ENCODE measurements at regions not wholly inside any gene's neighbourhood (a gene's known extent, or its start where the extent isn't known, plus 50 kb on each side); places are given as distances from the start of the nearest gene placed in this dataset.
"Not testable (repeated sequence)": the region's sequence is repeated elsewhere in the genome, so short reads cannot be mapped to it uniquely, and the experiment has no call there.

DNA sequence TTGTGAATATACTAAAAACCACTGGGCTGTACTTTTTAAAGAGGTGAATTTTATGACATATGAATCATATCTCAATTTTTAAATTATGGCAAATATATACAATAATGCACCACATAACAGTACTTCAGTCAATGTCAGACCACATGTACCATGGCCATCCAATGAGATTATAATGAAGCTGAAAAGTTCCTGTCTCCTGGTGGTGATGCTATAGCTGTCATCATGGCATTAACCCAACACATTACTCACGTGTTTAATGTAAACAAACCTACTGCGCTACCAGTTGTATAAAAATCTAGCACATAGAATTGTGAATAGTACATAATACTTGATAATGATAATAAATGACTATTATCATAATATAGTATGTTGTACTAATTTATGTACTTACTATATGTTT, 77.6 kb upstream of the ID2 start:
- DNase-seq (ENCODE audit: insufficient read length, low spot score) (no peak), FAIRE-seq (no peak)
- TF ChIP-seq POLR2A (IDR thresholded peaks at IDR 0.05; ENCODE audit: low read depth, low read length) (no peak), SPI1 (IDR thresholded peaks at IDR 0.05; ENCODE audit: low read depth, low read length) (no peak), POLR2AphosphoS5 (IDR thresholded peaks at IDR 0.05; ENCODE audit: low read depth, low read length) (no peak), POU2F2 (IDR thresholded peaks at IDR 0.05; ENCODE audit: low read depth, low read length) (no peak)

DNA sequence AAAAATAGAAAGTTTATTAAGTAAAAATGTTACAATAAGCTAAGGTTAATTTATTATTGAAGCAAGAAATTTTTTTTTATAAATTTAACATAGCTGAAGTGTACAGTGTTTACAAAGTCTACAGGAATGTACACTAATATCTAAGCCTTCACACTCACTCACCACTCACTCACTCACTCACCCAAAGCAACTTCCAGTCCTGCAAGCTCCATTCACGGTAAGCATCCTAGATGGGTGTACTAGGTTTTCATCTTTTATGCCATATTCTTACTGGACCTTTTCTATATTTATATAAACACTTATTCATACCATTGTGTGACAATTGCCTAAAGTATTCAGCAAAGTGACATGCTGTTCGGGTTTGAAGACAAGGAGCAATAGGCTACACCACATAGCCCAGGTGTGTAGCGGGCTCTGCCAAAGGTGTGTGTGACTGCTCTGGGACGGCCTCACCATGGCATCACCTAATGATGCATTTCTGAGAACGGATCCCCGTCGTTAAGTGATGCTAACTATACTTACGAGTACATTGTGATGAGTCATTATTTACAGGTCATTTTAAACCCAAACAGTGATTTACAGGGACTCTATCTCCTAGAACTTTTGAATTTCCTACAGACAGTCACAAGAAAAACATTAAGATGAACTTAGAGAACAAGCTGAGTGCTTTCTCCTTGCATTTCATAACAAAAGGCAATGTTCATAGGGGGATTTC, 76.3 kb upstream of the ID2 start:
- FAIRE-seq, result no peak

DNA sequence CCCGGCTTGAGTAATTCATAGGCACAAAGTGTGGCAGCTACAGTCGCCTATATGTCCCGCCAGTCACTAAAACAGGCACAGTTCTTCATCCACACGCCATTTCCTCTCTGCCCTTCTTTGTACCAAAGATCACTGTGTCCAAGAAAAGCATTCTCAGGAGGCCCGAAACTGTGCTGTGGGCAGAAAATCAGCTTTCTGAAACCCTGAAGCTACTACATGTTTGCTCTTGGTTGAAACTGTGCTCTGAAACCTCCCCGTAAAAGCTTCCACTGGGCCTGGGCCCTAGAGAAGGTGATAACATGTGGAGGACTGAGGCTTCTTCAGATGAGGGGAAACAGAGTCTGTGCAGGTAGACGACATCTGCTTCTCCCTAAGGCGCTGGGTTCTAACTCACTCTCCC, 75.6 kb upstream of the ID2 start:
- FAIRE-seq (peak; percentile 87), DNase-seq (ENCODE audit: insufficient read length, low spot score) (peak; percentile 49)
- TF ChIP-seq POU2F2 (IDR thresholded peaks at IDR 0.05; ENCODE audit: low read depth, low read length) (no peak), SPI1 (IDR thresholded peaks at IDR 0.05; ENCODE audit: low read depth, low read length) (peak; percentile 41), POLR2AphosphoS5 (IDR thresholded peaks at IDR 0.05; ENCODE audit: low read depth, low read length) (no peak)

More for the DNA sequence above, 76.3 kb upstream of the ID2 start:
- no peak for DNase-seq (ENCODE audit: insufficient read length, low spot score)
- TF ChIP-seq POU2F2 (IDR thresholded peaks at IDR 0.05; ENCODE audit: low read depth, low read length) (no peak), TAF1 (IDR thresholded peaks at IDR 0.05; ENCODE audit: low read depth, low read length) (no peak), POLR2A (IDR thresholded peaks at IDR 0.05; ENCODE audit: low read depth, low read length) (no peak), SPI1 (IDR thresholded peaks at IDR 0.05; ENCODE audit: low read depth, low read length) (no peak), POLR2AphosphoS5 (IDR thresholded peaks at IDR 0.05; ENCODE audit: low read depth, low read length) (no peak), PAX5 (IDR thresholded peaks at IDR 0.05; ENCODE audit: insufficient read depth, low read length, severe bottlenecking) (no peak)

DNA sequence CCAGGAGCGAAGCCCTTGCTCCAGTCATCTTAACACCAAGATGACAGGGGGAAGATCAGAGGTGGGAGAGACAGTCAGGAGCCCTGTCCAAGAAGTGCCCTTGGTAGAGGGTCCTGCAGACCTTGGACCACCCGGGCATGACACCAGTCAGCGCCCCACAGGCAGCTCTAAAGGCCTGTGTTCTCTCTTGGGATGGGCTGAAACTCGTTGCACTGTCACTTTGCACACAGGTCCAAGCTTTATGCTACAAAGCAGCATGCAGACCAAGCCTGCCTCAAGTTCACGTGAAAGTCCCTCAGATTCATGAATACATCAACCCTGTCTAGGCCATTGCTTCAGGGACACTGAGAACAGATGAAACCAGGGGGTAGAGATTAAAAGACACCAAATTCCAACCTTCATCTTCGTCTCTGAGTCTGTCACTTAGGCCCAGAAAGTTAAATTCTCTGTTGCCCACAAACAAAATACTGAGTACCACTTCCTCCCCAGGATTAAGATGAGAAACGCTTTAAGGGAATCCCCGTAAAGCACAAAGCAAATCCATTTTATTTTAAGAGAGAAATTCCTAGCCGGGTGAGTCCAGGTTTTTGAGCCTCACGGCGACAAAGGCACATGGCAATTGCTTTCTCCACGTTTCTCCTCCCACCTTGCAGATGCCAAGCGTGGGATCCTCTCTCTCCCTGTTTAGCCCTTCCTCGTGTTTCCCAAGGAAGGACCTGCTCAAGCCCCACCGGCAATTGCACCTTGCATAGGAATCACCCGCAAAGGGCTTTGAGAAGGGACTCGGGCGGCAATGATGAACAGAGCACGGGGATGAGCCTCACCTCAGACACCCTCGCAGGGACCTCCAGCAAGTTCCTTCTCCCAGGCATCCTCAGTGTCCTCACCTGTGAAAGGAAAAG, 75.0 kb upstream of the ID2 start:
- TF ChIP-seq POLR2A (IDR thresholded peaks at IDR 0.05; ENCODE audit: low read depth, low read length) (no peak), PAX5 (IDR thresholded peaks at IDR 0.05; ENCODE audit: insufficient read depth, low read length, severe bottlenecking) (no peak), POU2F2 (IDR thresholded peaks at IDR 0.05; ENCODE audit: low read depth, low read length) (no peak), TAF1 (IDR thresholded peaks at IDR 0.05; ENCODE audit: low read depth, low read length) (no peak), POLR2AphosphoS5 (IDR thresholded peaks at IDR 0.05; ENCODE audit: low read depth, low read length) (no peak), SPI1 (IDR thresholded peaks at IDR 0.05; ENCODE audit: low read depth, low read length) (peak; percentile 68)
- peak; percentile 64 for FAIRE-seq
- no peak for DNase-seq (ENCODE audit: insufficient read length, low spot score)

DNA sequence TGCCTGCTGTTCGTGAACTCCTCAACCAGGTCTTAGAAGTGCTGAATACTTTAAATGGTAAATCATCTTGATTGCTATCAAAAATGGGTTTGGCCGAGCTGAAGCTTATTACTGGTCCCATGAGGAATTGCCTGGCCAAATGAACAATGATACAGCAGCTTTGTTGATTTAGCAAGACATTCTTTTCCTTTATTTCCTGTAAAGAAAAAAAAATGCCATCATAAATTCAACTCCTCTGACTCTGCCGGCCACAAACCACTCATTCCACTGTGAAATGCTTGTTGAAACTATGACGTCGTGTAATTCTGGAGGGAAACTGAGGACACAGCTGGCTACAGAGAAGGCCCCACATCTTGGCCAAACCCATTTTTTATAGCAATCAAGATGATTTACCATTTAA, 74.2 kb upstream of the ID2 start:
- TF ChIP-seq POU2F2 (IDR thresholded peaks at IDR 0.05; ENCODE audit: low read depth, low read length), result no peak
- no peak for TF ChIP-seq TAF1 (IDR thresholded peaks at IDR 0.05; ENCODE audit: low read depth, low read length)
- no peak for TF ChIP-seq PAX5 (IDR thresholded peaks at IDR 0.05; ENCODE audit: insufficient read depth, low read length, severe bottlenecking)
- no peak for TF ChIP-seq POLR2AphosphoS5 (IDR thresholded peaks at IDR 0.05; ENCODE audit: low read depth, low read length)
- FAIRE-seq, result no peak
- DNase-seq (ENCODE audit: insufficient read length, low spot score), result no peak

DNA sequence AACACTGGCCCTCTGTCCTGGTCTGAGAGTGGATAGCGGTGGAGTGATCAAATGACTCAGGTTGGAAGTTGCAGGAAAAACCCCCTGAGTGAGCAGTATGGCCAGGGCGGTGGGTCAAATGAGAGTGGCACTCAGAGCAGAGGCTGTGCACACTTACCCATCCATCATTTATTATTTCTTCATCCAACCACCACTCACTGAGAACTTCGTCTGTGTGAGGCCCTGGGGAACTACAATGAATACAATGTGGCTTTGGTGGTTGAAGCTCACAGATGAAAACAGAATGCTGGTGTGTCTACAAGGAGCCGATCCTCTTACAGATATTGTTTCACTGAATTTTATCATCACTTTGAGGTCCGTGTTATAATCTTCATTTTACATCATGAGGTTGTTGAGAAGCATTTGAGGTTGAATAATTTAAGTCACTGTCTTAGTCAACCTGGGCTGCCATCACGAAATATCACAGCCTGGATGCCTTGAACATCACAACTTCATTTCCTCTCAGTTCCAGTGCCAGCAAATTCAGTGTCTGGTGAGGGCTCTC, 73.4 kb upstream of the ID2 start:
- FAIRE-seq, result peak; percentile 51
- TF ChIP-seq POLR2AphosphoS5 (IDR thresholded peaks at IDR 0.05; ENCODE audit: low read depth, low read length) (no peak), POU2F2 (IDR thresholded peaks at IDR 0.05; ENCODE audit: low read depth, low read length) (no peak), SPI1 (IDR thresholded peaks at IDR 0.05; ENCODE audit: low read depth, low read length) (no peak), POLR2A (IDR thresholded peaks at IDR 0.05; ENCODE audit: low read depth, low read length) (no peak), PAX5 (IDR thresholded peaks at IDR 0.05; ENCODE audit: insufficient read depth, low read length, severe bottlenecking) (no peak), TAF1 (IDR thresholded peaks at IDR 0.05; ENCODE audit: low read depth, low read length) (no peak)
- no peak for DNase-seq (ENCODE audit: insufficient read length, low spot score)

DNA sequence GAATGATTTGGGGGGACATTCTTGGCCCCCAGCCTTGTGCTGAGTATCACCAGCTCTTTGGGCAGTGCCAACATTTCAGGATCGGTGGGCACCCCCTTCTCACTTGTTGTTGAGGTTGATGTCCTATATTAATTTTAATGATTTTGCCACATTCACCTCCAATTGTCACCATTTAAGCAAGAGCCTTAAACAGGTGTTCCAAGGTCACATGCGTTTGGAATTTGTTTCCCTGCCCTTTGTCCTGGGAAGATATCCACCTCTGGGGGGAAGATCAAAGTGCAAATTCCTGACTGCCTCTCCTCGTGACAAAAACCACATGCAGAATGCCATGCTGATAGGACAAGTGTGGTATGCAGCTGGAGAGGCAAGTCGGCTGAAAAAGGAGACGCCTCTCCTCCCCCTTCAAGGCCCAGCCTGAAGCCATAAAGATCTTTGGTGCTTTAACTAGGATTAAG, 72.5 kb upstream of the ID2 start:
- TF ChIP-seq POLR2A (IDR thresholded peaks at IDR 0.05; ENCODE audit: low read depth, low read length) (no peak), SPI1 (IDR thresholded peaks at IDR 0.05; ENCODE audit: low read depth, low read length) (no peak), PAX5 (IDR thresholded peaks at IDR 0.05; ENCODE audit: insufficient read depth, low read length, severe bottlenecking) (no peak), POLR2AphosphoS5 (IDR thresholded peaks at IDR 0.05; ENCODE audit: low read depth, low read length) (no peak), POU2F2 (IDR thresholded peaks at IDR 0.05; ENCODE audit: low read depth, low read length) (no peak), TAF1 (IDR thresholded peaks at IDR 0.05; ENCODE audit: low read depth, low read length) (no peak)
- DNase-seq (ENCODE audit: insufficient read length, low spot score) (no peak), FAIRE-seq (no peak)

DNA sequence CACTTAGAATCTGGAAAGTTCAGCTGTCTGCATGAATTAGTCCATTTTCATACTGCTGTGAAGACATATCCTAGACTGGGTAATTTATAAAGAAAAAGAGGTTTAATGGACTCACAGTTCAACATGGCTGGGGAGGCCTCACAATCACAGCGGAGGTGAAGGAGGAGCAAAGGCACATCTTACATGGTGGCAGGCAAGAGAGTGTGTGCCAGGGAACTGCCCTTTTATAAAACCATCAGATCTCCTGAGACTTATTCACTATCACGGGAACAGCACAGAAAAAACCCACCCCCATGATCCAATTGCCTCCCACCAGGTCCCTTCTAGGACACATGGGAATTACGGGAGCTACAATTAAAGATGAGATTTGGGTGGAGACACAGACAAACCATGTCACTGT, 71.1 kb upstream of the ID2 start:
- not testable (repeated sequence) for FAIRE-seq

DNA sequence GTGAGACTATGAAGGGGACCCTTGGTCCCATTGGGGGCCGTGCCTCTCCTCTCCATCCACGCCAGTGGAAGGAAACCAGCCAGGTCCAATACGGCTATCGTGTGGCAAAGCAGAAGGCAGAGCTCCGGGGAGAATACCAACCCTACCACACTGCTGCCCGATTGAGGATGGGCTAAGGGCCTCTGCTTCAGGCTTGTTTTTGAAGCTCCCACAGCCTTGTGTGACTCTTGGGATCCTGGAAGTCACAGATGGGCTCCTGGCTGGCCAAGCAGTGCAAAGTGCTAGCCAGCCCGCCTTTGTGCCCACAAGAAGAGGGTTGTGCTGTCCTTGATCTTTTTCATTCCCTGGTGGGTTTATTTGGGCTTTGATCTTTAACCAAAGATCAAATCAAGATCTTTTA, 70.6 kb upstream of the ID2 start:
- FAIRE-seq, result no peak
- no peak for TF ChIP-seq TAF1 (IDR thresholded peaks at IDR 0.05; ENCODE audit: low read depth, low read length)
- TF ChIP-seq POLR2A (IDR thresholded peaks at IDR 0.05; ENCODE audit: low read depth, low read length), result no peak
- TF ChIP-seq POU2F2 (IDR thresholded peaks at IDR 0.05; ENCODE audit: low read depth, low read length), result no peak
- DNase-seq (ENCODE audit: insufficient read length, low spot score), result no peak

More for the DNA sequence above, 71.1 kb upstream of the ID2 start:
- DNase-seq (ENCODE audit: insufficient read length, low spot score), result not testable (repeated sequence)

DNA sequence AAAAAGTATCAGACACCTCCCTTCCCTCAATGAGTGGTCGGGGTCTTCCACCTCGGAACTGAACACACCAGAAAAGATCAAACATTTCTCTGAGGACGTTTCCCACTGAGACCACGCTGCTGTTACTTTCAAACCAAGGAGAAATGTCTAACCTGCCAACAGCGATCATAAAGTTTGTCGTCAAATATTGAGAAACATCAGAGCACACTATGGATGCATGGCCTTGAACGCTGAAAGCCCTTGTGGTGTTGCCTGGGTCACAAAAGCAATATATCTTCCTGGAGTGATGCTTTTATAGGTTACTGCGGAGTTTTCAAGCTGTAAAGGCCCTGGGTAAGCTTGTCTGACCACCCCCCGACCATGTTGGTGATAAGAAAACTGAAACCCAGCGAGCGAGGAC, 70.2 kb upstream of the ID2 start:
- DNase-seq (ENCODE audit: insufficient read length, low spot score), result no peak
- TF ChIP-seq POLR2A (IDR thresholded peaks at IDR 0.05; ENCODE audit: low read depth, low read length) (no peak), SPI1 (IDR thresholded peaks at IDR 0.05; ENCODE audit: low read depth, low read length) (no peak), TAF1 (IDR thresholded peaks at IDR 0.05; ENCODE audit: low read depth, low read length) (no peak), POU2F2 (IDR thresholded peaks at IDR 0.05; ENCODE audit: low read depth, low read length) (no peak)
- no peak for FAIRE-seq

Data from GM12891 (cell line).